MG63 (cell line): ENCODE measurements at regions not wholly inside any gene's neighbourhood (a gene's known extent, or its start where the extent isn't known, plus 50 kb on each side); places are given as distances from the start of the nearest gene placed in this dataset.

ENCODE experiments used
- DNase-seq: peaks from one replicate; pipeline ENCODE4 v3.0.0-alpha.2; 2020
- H3K27me3 ChIP-seq: fragments of 250-450 bp; sonication (Bioruptor Pico); 2 replicates; pipeline ENCODE4 v1.5.1; 2020; ENCODE audit warnings: mild to moderate bottlenecking, moderate library complexity
- H3K36me3 ChIP-seq: fragments of 250-450 bp; sonication (Bioruptor Pico); 2 replicates; pipeline ENCODE4 v1.5.1; 2020; ENCODE audit warnings: mild to moderate bottlenecking, moderate library complexity
- H3K4me3 ChIP-seq: fragments of 250-450 bp; sonication (Bioruptor Pico); 2 replicates; pipeline ENCODE4 v1.5.1; 2020; ENCODE audit warnings: mild to moderate bottlenecking, moderate library complexity
- H3K9me3 ChIP-seq: fragments of 250-450 bp; sonication (Bioruptor Pico); 2 replicates; pipeline ENCODE4 v1.5.1; 2020; ENCODE audit warnings: mild to moderate bottlenecking, moderate library complexity

DNA sequence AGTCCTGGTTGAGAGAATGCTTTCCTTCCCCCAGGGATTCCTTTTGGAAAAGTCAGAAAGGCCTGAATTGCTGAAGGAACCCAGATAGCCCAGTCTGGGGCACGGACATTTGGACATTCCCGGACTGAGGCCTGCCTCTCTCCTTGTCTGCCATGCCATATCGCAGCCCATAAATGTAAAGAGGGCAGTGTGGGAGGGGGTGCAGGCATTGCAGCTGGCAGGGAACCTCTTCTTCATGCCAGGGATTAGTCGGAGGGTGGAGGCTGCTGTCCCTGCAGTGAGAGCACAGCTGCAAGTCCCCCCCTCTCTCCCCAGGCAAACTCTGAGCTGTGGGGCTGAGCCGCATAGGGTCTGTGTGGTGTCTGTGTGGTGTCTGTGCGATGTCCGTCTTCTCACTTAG, 486.0 kb upstream of the MKI67 start:
- no peaks in the 10 kb centered on the region for H3K9me3 ChIP-seq
- H3K27me3 ChIP-seq: no peaks in the 10 kb centered on the region
- no peak overlapping the region for H3K4me3 ChIP-seq
- DNase-seq: no peak
- H3K36me3 ChIP-seq: no peaks in the 10 kb centered on the region

- Histone ChIP-seq H3K27me3 (no peaks in the 10 kb centered on the region), H3K9me3 (no peaks in the 10 kb centered on the region), H3K4me3 (no peak overlapping the region), H3K36me3 (no peaks in the 10 kb centered on the region)
- DNase-seq: no peak
Measured at GRCh38 chr10:128612631-128613030, 486.4 kb upstream of the MKI67 start.

GRCh38 chr10:128614016-128614605, 487.9 kb upstream of the MKI67 start:
- Histone ChIP-seq H3K9me3 (no peaks in the 10 kb centered on the region), H3K4me3 (no peak overlapping the region), H3K36me3 (no peaks in the 10 kb centered on the region), H3K27me3 (no peaks in the 10 kb centered on the region)
- no peak for DNase-seq

DNA sequence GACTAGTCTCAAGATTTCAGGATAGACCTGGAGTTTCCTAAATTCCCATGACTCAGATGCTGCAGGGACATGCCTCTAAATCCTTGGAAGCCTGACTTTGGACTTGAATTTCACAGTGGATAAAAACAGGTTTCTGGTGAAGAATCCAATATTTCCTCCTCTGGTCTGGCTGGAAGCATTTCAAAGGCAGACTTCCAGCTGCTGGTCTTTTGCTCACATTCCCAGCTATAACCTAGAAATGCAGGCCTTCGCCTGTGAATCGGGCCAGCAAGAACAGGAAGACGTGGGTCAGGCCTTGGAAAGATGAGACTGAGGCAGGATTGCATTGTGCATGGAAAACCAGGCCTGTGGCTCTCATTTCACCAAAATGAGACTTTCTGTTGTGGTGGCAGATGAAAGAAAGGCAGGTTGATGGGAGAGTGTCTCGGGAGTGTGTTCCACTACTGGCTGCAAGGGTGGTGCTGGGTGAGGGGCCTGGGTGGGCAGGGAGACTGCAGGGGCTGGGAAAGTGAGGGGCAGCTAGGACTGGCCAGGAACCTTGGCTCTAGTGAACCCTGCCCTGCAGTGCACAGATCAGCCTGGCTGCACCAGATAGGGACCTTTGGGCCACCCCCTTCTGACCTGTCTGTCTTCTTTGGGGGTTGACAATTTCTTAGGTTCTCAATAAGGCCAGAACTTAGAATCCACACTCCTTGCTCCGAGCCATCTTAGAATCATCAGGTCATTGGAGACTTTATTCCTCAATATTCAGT, 488.8 kb upstream of the MKI67 start:
- Histone ChIP-seq H3K27me3 (no peaks in the 10 kb centered on the region), H3K9me3 (no peaks in the 10 kb centered on the region), H3K4me3 (no peak overlapping the region), H3K36me3 (no peaks in the 10 kb centered on the region)
- no peak for DNase-seq

DNA sequence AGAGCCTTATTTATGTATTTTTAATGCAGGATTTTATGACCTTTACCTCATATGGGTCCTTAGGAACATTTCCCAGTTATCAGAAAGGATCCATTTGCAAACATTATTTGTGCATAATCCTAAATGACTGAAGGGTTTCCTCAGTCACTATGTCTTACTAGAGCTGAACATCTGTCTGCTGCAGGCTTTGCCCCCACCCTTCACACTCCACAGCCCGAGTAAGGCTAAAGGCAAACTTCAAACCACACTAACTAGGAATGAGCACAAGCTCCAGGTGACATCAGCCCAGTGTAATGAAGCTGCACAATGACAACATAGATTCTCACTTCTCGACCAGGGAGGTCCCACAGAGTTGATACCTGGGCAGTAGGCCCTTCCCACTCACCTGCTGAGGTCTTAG, 491.3 kb upstream of the MKI67 start:
- Histone ChIP-seq H3K36me3 (no peaks in the 10 kb centered on the region), H3K4me3 (no peak overlapping the region), H3K27me3 (no peaks in the 10 kb centered on the region), H3K9me3 (no peaks in the 10 kb centered on the region)
- DNase-seq: no peak

GRCh38 chr10:128622706-128623105, 496.5 kb upstream of the MKI67 start:
- no peaks in the 10 kb centered on the region for H3K9me3 ChIP-seq
- no peaks in the 10 kb centered on the region for H3K27me3 ChIP-seq
- no peak overlapping the region for H3K4me3 ChIP-seq
- no peak for DNase-seq
- no peaks in the 10 kb centered on the region for H3K36me3 ChIP-seq

- Histone ChIP-seq H3K36me3 (no peaks in the 10 kb centered on the region), H3K4me3 (no peak overlapping the region), H3K27me3 (no peaks in the 10 kb centered on the region), H3K9me3 (no peaks in the 10 kb centered on the region)
- no peak for DNase-seq
Measured at GRCh38 chr10:128623776-128624175, 497.6 kb upstream of the MKI67 start.

GRCh38 chr10:128624656-128625530, 498.7 kb upstream of the MKI67 start:
- Histone ChIP-seq H3K27me3 (no peaks in the 10 kb centered on the region), H3K9me3 (no peaks in the 10 kb centered on the region), H3K4me3 (no peak overlapping the region), H3K36me3 (no peaks in the 10 kb centered on the region)
- no peak for DNase-seq

DNA sequence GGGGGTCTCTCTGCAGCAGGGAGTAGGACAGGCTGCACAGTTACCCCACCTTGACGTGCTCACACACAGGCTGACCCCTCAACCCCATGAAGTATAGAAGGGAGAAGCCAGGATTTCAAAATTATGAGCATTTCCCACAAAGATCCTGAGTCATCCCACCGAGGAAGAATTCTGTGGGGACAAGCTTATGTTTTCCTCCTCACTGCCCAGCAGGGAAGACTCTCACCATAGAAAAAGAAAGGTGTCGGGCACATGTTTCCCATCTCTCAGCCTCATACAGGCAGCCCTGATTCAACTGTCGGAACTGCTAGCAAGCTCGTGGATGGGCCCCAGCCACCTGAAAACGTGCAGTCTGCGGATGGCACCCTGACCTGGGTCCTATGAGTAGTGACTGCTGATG, 499.7 kb upstream of the MKI67 start:
- Histone ChIP-seq H3K9me3 (no peaks in the 10 kb centered on the region), H3K36me3 (no peaks in the 10 kb centered on the region), H3K27me3 (no peaks in the 10 kb centered on the region), H3K4me3 (no peak overlapping the region)
- DNase-seq: no peak

GRCh38 chr10:128626397-128627000, 500.3 kb upstream of the MKI67 start:
- no peaks in the 10 kb centered on the region for H3K9me3 ChIP-seq
- no peaks in the 10 kb centered on the region for H3K36me3 ChIP-seq
- no peak overlapping the region for H3K4me3 ChIP-seq
- no peaks in the 10 kb centered on the region for H3K27me3 ChIP-seq
- no peak for DNase-seq

DNA sequence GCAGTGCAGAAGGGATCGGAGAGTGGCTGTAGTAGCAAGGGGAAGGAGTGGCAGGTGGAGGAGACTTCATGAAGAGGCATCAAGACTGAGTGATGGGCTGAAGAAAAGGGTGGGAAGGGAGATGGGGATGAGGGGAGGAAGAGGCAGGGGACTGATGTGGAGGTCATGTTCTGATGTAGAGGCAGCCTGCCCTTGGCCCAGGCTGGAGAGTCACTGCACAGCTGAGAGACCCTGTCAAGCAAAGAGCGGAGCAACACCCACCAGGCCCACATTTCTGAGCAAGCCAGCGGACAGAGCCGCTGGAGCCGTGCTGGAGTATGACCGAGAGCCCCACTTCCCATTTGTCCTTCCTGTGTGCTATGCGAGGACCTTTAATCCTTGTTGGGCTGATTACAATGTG, 501.6 kb upstream of the MKI67 start:
- H3K9me3 ChIP-seq: no peaks in the 10 kb centered on the region
- no peaks in the 10 kb centered on the region for H3K36me3 ChIP-seq
- H3K4me3 ChIP-seq: no peak overlapping the region
- DNase-seq: no peak
- no peaks in the 10 kb centered on the region for H3K27me3 ChIP-seq

DNA sequence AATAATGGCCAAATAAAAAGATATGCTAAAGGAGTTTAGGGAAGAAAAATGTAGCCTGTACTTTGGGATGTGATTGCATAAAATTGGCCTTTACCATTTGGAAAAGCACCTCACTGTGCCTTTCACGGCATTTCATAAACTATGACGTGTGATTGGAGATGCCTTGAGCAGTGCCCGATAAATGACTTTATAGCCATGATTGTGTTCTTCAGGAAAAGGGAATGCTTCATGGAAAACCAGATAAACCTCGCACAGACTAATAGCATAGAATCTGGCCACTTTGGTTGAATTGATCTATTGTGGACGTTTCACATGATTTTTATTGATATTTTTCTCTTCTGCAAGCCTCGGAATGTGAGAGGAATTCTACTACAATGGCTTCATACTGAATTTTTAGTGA, 502.0 kb upstream of the MKI67 start:
- H3K36me3 ChIP-seq: no peaks in the 10 kb centered on the region
- no peaks in the 10 kb centered on the region for H3K9me3 ChIP-seq
- no peak overlapping the region for H3K4me3 ChIP-seq
- no peaks in the 10 kb centered on the region for H3K27me3 ChIP-seq
- DNase-seq: no peak

DNA sequence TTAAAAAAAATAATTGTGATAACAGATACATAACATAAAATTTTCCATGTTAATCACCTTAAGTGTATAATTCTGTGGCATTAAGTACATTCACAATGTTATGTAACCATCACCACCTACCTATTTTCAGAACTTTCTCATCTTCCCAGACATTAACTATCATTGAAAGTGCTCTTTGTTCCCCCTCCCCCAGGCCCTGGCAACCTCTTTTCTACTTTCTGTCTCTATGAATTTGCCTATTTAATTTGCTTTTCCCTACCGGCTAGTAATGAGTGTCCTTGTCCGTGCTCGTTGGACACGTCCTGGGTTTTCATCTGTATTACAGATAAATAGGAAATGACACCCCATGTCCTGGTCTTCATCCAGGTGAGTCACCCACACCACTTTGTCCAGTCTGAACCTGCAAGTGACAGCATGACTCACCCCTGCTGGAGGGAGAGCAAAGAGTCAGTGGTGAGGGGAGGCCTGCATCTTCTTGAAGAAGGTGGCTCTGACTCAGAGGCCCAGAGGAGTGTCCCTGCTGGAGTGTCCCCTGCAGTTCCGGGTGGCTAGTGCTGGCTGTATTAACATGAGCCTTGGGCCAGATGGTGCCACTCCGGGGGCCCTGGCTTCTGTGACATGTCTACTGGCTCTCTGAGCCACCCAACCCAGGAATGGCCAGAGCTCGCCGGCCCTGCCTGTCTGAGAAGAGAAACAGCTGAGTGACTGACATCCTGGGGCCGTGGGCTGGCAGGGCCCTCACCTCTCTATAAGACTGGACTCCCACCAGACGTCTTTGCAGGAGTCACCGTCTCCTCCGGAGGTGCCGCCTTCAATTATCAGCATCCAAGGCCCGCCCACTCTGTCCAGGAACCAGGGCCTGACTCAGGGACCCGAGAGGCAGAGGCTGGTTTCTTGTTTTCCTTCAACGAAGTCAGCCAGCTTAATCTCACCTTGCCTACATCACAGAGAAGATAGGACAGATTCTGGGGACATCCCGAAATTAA, 503.2 kb upstream of the MKI67 start:
- peak; percentile 86 for DNase-seq
- H3K36me3 ChIP-seq: no peaks in the 10 kb centered on the region
- no peaks in the 10 kb centered on the region for H3K9me3 ChIP-seq
- H3K27me3 ChIP-seq: no peaks in the 10 kb centered on the region
- no peak overlapping the region for H3K4me3 ChIP-seq

DNA sequence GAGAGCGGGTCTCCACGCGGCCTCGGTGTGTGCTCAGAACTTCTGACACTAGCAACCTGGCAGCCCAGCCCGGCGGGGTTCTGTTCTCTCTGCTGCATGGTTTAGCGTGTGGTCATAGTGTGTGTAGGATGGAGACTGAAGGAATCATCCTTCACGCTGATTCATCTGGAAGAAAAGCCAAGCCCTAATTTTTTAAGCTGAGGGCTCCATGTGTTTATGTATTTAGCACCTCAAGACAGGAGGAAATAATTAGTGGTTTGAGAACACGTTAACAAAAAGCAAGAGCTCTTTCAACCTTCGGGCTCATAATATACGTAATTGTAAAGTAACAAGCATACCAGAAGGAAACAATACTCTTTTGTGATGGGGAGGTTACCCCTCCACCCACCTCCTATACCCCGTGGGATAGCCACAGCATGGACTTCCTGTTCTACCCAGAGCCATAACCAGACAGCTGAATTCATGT, 504.6 kb upstream of the MKI67 start:
- Histone ChIP-seq H3K4me3 (no peak overlapping the region), H3K9me3 (no peaks in the 10 kb centered on the region), H3K27me3 (no peaks in the 10 kb centered on the region), H3K36me3 (no peaks in the 10 kb centered on the region)
- peak; percentile 26 for DNase-seq

GRCh38 chr10:128631801-128632241, 505.6 kb upstream of the MKI67 start:
- H3K9me3 ChIP-seq: no peaks in the 10 kb centered on the region
- no peak for DNase-seq
- H3K27me3 ChIP-seq: no peaks in the 10 kb centered on the region
- no peak overlapping the region for H3K4me3 ChIP-seq
- no peaks in the 10 kb centered on the region for H3K36me3 ChIP-seq

GRCh38 chr10:128632694-128633093, 506.5 kb upstream of the MKI67 start:
- H3K27me3 ChIP-seq: no peaks in the 10 kb centered on the region
- no peak for DNase-seq
- no peak overlapping the region for H3K4me3 ChIP-seq
- H3K36me3 ChIP-seq: no peaks in the 10 kb centered on the region
- H3K9me3 ChIP-seq: no peaks in the 10 kb centered on the region
